T-helper 1 cell treated with Interleukin-12 subunit alpha and Interleukin-12 subunit beta and Interleukin-4 antibody, amounts not matched to agents 30 ng/mL and 1 ng/mL, for 36 hours (primary cell): ENCODE measurements at regions not wholly inside any gene's neighbourhood (a gene's known extent, or its start where the extent isn't known, plus 50 kb on each side); places are given as distances from the start of the nearest gene placed in this dataset.

Source experiments
- intact Hi-C: fragments of 100-400 bp; cut with micrococcal nuclease; formaldehyde crosslinking; loops from one replicate; pipeline ENCODE4 v1.15.1; 2024

DNA sequence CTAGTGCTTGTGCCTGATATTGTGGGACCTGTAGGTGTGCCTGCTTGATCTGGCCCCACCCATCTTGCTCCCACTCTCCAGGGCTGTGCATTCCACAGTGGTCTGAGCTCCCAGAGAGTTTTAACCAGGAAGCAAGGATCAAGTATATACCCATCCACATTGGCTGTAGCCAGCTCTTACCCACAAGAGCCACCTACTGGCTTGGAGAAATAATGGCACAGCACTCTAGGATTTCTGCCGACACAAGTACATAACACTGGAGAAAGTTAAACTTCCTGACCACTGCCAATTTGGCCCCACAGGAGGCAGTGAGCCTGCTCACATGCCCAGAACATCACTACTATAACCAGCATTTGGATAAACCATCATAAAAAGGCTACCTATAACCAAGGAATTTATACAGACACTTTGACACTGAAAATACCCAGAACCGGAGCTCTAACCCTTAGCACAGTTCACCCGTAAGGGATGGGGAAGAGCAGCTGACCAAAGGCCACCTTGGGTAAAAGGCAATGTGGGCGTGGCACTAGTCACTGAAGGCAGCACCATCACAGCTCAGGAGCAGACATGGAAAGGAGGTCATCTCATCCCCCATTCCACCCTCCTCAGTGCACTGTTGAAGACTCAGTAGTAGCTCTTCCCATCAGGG lies 440.4 kb downstream of the BTBD3 start:
- intact Hi-C loops, result no loop called here

DNA sequence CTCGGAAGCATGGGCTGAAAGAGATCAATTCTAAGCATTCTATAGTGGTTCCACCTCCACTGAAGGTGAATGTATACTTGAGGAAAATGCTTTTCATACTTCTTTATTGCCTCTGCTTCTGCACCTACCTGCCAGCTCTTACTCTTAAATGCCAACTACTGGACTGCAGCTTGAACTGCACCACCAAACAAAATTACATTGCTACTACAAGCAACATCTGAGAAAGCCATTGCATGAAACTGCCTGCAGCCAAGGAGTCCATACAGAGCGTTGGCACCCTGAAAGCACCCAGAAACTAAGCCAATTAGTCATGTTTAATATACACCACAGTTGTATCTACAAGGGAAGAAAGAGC lies 440.9 kb downstream of the BTBD3 start:
- intact Hi-C loops, result no loop called here

DNA sequence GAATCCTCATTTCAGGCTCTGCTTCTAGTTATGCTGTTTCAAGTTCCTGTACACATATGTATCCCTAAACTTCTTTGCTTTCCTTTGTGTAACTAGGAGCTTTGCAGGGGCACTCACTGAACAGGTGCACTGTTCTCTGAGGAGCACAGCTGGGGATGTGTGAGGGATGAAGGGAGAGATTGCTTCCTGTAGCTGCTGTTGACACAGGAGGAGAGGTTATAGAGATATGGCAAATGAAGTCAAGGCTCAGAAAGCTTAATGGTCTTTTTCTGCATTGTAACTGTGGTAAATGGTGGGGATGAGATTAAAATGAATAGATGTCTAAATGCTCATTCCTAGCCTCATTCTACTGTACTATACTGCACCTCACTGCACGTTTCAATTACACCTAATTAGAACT lies 454.3 kb downstream of the BTBD3 start:
- intact Hi-C loops, result no loop called here

DNA sequence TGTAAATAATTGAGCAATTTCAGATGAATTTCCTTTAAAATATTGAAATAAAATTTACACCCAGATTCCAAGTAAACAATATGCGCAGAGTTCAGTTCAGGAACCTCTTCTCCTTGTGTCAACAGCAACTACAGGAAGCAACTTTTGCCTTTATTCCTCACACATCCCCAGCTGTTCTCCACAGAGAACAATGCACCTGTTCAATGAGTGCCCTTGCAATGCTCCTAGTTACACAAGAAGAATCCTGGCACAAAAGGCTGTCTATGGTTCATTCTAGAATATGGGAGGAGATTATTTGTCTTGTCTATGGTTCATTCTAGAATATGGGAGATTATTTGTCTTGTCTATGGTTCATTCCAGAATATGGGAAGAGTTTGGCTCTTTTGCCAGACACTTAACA lies 454.9 kb downstream of the BTBD3 start:
- intact Hi-C loops, result no loop called here

DNA sequence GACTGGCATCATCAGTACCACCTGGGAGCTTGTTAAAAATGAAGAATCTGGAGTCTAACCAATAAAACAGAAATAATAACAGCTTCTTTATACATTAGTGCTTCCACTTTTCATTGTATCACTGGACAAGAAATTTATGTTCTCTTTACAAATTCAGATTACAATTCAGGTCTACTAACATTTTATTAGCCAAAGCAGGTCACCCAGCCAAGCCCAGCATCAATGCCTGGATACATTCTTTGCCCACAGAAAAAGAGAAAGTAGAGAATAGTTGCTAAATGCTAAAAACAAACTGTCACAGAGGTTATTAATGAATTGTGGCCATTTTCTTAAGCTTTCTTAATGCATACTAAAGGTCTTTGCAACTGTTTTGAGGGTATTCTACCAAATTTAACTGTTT lies 458.3 kb downstream of the BTBD3 start:
- intact Hi-C loops, result no loop called here

DNA sequence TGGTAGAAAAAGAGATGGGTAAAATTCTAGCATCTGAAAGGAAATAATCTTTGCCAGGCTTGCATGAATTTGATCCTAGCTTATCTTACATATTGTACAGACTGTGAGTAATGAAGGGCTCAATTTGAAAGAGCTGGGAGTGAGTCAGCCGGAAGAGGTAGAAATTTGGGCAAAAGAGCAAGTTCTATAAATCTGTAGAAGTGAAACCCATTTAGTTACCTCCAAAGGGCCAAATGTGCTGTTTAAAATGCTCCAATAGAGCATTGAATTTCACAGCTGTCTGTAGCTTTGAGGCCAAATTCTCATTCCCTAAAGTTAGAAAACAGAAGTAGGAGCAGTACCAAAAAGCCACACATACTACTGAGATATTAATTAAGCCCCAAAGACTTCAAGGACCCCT lies 466.1 kb downstream of the BTBD3 start:
- intact Hi-C loops, result no loop called here

DNA sequence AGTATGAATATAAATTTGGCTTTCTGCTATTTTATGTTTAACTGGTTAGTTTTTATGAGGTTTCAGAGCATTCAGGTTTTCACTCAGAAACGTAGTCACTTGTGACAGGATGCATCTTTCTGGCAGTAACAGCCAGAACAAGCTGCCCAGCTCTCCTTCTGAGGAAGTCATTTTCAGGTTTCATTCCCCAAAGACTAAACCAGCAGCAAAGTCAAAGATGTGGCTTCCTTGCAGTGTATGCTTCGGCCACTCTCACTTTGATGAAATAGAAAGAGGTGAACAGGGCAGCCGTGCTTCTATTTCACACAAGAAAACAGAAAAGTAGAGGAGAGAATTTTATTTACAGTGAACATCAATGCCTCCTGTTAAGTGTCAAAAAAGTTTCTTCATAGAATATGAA lies 469.1 kb downstream of the BTBD3 start:
- intact Hi-C loops, result no loop called here

DNA sequence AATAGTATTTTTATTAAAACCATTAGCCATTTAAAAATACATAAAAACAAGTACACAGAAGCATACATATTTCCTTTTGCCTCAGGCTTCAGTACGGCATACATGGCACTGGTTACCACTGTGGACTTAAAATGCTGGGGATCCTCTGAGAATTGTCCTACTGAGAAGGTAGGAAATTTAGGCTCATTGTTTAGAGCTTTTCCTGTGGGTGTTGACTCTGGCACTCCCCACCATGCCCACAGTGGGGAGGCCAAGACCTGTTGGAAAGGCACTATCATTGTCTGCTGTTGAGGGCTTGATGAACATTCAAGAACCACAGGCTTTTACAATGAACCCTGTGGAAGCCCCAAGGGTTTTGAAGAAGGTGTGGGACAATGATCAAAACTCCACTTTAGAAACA lies 473.4 kb downstream of the BTBD3 start:
- intact Hi-C loops, result no loop called here

DNA sequence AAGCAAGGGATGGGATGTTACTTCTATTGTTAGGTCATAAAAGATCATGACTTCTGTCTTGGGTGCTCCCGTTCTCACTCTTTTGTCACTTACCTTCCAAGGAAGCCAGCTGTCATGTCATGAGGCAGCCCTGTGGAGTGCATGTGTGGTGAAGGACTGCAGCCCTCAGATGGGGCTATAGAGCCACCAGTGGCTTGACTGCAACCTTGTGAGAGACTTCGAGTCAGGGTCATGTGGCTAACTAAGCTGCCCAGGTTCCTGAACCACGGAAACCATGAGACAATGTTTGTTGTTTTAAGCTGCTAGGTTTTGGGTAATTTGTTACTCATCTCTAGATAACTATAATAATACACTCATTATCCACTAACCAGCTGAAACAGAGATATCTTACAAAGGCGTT lies 477.1 kb downstream of the BTBD3 start:
- intact Hi-C loops, result no loop called here

DNA sequence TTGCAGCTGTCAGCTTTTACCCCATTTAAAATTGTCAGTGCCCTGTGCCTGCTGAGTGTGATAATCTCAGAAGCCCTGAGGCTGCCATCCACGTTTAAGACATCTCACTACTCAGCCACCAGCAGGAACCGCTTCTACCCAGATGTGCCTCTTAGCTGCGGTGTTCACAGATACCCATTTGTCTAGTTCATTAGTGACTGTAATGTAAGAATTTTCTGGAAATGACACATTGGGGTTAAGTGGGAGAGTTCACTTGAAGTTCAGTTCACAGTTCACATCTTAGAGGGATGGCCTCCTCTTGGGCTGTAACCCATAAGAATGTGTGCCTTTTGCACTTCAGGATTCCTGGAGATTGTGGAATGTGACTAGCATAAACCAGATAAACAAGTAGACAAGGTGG lies 477.7 kb downstream of the BTBD3 start:
- intact Hi-C loops, result no loop called here

DNA sequence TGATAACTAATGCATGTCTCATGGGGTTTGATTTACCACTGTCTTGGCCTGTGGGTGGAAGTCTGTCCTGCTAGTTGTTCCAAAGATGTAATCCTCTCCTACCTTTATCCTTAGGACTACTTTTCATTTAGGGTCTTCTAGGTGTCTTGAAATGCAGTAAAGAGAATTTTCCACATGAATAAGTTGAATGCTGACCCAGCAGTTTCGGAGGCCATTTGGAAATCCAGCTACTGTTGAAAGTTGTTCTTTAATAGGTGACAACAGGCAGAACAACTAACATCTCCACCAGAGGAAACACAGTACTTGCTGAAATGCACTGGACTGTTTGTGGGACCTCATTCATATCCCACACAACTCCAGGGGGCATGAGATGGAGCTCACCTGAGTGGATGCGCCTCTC lies 478.1 kb downstream of the BTBD3 start:
- intact Hi-C loops, result no loop called here

DNA sequence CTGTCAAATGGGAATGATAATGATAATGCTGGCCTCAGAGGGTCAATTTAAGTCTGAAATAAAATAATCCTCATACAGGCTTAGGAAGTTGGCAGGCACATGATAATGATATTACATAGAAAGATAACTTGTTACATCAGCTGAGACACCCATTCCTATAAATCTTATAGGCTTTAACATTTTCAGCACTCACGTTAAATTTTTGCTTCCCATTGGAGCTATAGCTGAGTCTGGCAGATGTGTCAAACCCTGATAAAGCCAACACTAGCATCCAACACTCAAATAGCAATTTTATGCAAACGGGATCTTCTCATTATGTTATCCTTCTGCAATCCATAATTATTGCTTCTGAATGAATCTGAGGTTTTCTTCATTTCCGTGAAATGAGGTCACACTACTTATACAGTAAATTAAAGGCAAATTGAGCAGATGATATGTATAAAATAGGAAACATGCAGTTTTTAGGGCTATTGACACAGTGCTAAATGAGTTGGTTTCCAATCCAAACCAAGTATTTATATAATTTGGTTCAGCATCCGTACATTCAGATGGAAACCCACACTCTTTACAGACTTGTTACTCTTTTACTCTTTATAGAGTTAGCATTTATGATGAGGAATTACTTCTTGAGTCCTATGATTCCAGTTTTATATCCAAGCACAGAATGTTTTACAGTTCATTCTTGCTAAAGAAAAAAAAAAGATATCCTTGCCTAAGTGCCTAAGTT lies 481.6 kb downstream of the BTBD3 start:
- intact Hi-C loops, result no loop called here

DNA sequence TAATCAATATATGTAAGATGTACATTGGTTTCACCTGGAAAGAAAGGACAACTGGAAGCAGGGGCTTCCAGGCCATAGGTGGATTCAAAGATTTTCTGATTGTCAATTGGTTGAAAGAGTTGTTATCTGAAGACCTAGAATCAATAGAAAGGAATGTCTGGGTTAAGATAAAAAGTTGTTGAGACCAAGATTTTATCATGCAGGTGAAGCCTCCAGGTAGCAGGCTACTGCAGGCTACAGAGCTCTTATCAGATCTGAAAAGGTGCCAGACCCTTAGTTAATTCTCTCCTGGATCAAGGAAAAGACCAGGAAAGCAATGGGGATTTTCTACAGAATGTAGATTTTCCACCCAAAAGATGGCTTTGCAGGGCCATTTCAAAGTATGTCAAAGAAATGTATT lies 487.2 kb downstream of the BTBD3 start:
- intact Hi-C loops, result no loop called here

DNA sequence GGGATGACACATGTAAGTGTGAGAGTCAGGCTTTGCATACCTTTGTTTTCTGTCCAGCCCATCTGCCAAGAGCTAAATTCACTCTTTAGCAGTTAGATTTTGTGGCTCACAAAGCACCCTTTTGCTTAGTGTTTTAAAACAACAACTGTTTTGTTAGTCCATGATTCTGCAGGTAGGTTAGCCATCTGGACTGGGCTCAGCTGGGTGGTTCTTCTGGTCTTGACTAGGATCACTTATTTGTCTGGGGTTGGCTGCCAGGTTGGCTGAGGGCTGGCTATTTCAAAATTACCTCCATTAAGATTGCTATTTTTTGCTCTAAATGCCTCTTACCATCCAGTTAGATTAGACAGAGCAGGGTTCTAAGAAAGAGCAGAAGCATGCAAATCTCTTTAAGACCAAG lies 489.3 kb downstream of the BTBD3 start:
- intact Hi-C loops, result no loop called here

DNA sequence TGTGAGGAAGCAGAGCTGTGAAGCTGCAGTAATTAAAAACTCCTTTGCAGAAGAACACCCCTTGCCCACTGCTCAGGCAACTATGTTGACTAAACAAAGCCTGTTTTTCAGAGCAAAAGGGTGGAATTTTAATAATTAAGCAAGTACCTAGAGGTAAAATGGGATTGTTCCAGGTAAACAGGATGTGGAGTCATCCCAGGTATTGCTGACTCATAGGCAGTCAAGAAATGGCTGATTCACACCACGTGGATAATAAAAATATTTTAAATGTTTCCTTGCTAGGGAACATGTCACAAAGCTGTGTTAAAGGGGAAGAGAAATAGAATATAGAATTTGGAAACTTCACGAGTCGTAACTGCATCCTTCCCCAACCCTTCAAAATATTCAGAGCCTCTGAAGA lies 491.8 kb downstream of the BTBD3 start:
- intact Hi-C loops, result no loop called here

DNA sequence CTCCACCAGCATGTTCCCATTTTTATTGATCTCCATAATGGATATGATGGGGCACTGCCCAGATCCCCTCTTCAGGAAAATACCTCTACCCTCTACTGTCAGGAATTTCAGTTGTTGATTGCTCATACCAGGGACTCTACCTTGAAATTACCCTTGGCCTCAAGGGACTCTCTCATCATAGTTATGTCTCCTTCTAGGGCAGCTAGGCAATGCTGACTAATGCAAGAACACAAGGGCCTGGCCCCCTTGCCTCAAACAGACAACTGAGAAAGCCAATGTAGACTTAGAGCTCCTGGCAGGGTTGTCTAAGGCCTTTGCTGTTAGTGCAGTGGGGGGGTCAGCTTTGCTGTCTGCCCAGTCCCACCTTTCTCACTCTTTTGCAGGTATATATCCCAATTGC lies 493.1 kb downstream of the BTBD3 start:
- intact Hi-C loops, result no loop called here

DNA sequence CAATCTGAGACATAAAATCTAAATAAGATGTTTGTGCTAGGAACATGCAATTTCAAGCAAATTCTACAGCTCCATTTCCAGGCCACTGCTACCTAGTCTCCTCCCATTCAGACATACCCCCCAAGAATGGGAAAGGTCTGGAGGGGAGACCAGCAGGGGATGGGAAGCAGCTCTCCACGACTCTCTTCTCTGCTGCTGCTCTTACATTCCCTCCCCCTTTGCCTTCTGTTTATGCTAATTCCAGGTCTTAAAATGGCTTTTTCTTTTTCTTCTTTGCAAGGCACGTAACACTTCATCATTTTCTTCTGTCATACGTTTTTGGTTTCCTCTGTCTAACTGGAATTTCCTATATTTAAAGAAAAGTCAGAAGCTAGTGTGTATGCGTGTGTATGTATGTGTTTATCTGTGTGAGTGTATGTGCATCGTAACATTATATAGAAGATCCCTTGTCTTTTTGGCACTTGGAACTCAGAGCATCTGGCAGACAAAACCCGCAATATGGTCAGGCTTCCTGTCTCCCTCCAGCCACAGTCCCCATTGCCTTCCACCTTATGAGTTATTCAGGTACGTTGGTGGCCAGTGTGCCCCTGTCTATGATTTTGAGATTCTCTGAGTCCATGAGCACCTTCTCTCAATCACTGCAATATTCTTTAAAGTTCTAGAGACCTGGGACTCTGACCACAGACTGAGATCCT lies 493.7 kb downstream of the BTBD3 start:
- intact Hi-C loops, result no loop called here

DNA sequence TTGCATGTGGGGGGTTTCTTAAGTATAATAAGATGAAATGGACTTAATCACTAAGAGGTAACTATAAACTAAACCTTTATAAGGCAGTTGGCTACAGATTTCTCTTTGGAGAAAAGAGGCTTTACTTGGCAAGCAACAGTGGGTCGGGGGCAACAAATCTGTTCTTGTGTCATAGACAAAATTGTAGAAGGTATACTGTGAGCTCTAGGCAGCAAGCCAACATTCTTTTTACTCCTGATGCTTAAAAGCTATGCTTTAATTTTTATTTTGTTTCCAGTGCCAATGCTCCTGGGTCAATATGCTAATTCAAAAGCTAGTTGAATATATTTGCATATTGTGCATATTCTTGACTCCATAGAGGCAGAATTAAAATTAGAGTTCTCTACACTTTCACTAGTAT lies 495.4 kb downstream of the BTBD3 start:
- intact Hi-C loops, result no loop called here

DNA sequence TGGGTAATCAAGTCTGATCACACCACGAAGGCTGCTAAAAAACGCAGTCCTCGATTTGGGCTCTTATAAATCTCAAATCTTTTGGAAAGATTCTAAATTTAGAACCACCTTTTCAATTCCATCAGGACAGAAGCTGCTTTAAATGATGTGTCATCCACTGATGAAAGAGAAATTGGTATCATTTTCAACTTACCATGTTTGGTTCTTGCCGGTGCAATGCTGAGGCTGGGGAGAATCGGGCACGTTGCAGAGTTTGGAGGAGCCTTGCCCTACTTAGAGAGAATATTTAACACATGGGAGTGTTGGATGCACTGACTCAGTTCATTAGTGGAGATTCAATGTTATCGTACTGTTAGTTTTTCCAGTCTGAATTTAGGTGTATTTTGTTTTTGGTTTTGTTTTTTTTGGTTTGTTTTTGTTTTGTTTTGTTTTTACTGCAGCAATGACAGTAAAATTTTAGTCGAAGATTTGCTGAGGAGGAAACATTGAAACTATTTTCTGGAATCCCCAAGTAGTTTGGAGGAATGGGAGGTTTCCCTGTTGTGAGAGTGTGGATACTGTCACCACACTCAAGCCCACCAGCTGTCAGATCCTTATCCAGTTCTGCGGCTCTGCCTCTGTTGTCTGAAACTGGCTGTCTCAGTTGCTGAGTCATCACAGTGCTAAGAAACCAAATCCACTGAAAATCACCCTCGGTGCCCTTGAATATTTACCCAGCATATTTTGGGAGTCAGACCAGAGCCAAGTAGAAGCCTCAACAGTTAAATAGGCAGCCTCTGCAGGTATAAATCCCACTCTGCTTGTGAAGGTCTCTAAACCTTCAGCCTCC lies 497.0 kb downstream of the BTBD3 start:
- intact Hi-C loops, result no loop called here

DNA sequence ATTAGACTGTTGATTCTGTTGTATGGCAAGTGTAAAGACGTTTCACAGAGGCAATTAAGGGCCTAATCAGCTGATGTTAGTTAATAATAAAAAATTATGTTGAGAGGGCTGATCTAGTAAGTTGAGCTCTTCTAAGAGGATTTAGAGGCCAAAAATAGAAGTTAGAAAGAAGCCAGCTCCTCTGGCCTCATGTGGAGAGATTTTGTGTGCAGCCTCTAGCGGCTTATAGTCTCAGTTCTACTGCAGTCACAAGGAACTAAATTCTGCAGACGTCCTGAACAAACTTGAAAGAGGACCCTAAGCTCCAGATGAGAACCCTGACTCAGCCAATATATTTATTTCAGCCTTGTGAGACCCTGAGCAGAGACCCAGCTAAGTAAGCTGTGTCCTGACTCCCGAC lies 498.6 kb downstream of the BTBD3 start:
- intact Hi-C loops, result no loop called here

DNA sequence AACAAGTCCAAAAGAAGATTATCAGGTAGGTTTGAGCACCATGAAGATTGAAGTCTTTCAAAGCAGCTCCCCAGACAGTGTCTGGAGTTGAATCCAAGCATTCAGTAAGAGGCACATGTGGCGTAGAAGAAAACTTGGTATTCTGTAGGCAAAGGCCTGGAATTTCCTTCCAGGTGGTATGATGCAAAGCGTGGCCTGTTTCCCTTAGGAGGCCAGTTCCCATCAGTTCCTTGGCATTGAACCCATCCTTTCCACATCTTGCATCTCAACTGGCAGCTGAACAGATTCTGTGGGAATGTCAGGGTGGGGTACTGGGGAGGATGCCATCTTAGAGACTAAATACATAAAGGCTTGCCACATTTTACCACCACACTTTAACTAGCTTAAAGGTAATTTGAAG lies 516.0 kb downstream of the BTBD3 start:
- intact Hi-C loops, result no loop called here

DNA sequence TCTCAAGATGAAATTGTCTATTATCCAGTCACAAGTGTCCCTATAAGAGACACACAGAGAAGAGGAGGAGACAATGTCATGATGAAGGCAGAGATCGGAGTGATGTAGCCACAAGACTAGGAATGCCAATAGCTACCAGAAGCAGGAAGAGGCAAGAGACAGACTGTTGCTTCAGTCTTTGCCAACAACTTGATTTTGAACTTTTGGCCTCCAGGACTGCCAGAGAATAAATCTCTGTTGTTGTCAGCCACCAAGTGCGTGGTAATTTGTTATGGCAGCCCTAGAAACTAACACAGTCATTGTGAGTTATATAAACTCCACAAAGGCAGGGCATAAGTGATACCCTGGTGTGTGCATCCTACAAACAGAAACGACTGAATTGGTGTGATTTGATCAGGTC lies 517.0 kb downstream of the BTBD3 start:
- intact Hi-C loops, result no loop called here
